DOHH2 (cell line): ENCODE measurements at regions not wholly inside any gene's neighbourhood (a gene's known extent, or its start where the extent isn't known, plus 50 kb on each side); places are given as distances from the start of the nearest gene placed in this dataset.

Experiments
- H3F3A ChIP-seq: fragments of 200-600 bp; sonication (generic), shearing (Covaris generic); 2 replicates; pipeline ENCODE4 v1.6.0; 2016; ENCODE audit warnings: antibody characterized with exemption, mild to moderate bottlenecking; ENCODE audit not compliant: control insufficient read depth, insufficient read depth
- H3K27ac ChIP-seq: fragments of 200-600 bp; sonication (generic); 2 replicates; pipeline ENCODE4 v1.5.1; 2014; ENCODE audit warnings: low read depth, mild to moderate bottlenecking, low read length, moderate library complexity
- H3K27me3 ChIP-seq: fragments of 200-600 bp; sonication (generic); 2 replicates; pipeline ENCODE4 v1.6.1; 2014; ENCODE audit warnings: mild to moderate bottlenecking, low read length, mixed read lengths; ENCODE audit not compliant: control insufficient read depth
- H3K36me3 ChIP-seq: fragments of 200-600 bp; sonication (generic); 2 replicates; pipeline ENCODE4 v1.6.1; 2014; ENCODE audit warnings: mild to moderate bottlenecking, low read length, moderate library complexity, mixed read lengths; ENCODE audit not compliant: control insufficient read depth
- H3K4me1 ChIP-seq: fragments of 200-600 bp; sonication (generic); 2 replicates; pipeline ENCODE4 v1.6.1; 2014; ENCODE audit warnings: mild to moderate bottlenecking, low read length, mixed read lengths; ENCODE audit not compliant: control insufficient read depth
- H3K4me2 ChIP-seq: fragments of 200-600 bp; sonication (generic); 2 replicates; pipeline ENCODE4 v1.6.0; 2014; ENCODE audit warnings: mild to moderate bottlenecking, low read length, moderate library complexity
- H3K4me3 ChIP-seq: fragments of 200-600 bp; sonication (generic); 2 replicates; pipeline ENCODE4 v1.5.1; 2014; ENCODE audit warnings: mild to moderate bottlenecking, low read length, mixed read lengths
- H3K79me2 ChIP-seq: fragments of 200-600 bp; sonication (generic); 2 replicates; pipeline ENCODE4 v1.6.1; 2014; ENCODE audit warnings: mild to moderate bottlenecking, low read length, mixed read lengths; ENCODE audit not compliant: control insufficient read depth
- H3K9me2 ChIP-seq: fragments of 200-600 bp; sonication (generic); replicated peaks from 2 replicates; pipeline ENCODE4 v1.6.1; 2014; ENCODE audit warnings: mild to moderate bottlenecking, low read length, mixed read lengths; ENCODE audit not compliant: control insufficient read depth
- H3K9me3 ChIP-seq: fragments of 200-600 bp; sonication (generic); 2 replicates; pipeline ENCODE4 v1.6.1; 2014; ENCODE audit warnings: antibody characterized with exemption, low read length, mixed read lengths; ENCODE audit not compliant: control insufficient read depth, insufficient read depth
- H4K20me1 ChIP-seq: fragments of 200-600 bp; sonication (generic); 2 replicates; pipeline ENCODE4 v1.6.0; 2014; ENCODE audit warnings: low read depth, mild to moderate bottlenecking, antibody characterized with exemption, low read length, moderate library complexity; ENCODE audit not compliant: control insufficient read depth, insufficient read depth
- CTCF ChIP-seq: fragments of 200-600 bp; sonication (generic); IDR thresholded peaks from one replicate; pipeline ENCODE4 v1.5.1; 2014; ENCODE audit warnings: antibody characterized with exemption, mild to moderate bottlenecking, low read depth, low read length; ENCODE audit not compliant: poor library complexity, severe bottlenecking
- EZH2phosphoT487 ChIP-seq: fragments of 200-600 bp; sonication (generic); IDR thresholded peaks from 2 replicates; pipeline ENCODE4 v1.6.1; 2017; ENCODE audit warnings: borderline replicate concordance, mild to moderate bottlenecking, antibody characterized with exemption, low read length, moderate library complexity, mixed read lengths

- Histone ChIP-seq H3K36me3 (no peaks in the 10 kb centered on the region), H3K27me3 (no peaks in the 10 kb centered on the region), H3K79me2 (no peaks in the 10 kb centered on the region), H3K4me3 (no peak overlapping the region), H3F3A (no peaks in the 10 kb centered on the region), H3K4me1 (no peaks in the 10 kb centered on the region), H3K27ac (no peak overlapping the region), H4K20me1 (no peaks in the 10 kb centered on the region), H3K9me3 (no peaks in the 10 kb centered on the region), H3K4me2 (no peak overlapping the region), H3K9me2 (no peaks in the 10 kb centered on the region)
- TF ChIP-seq CTCF (no peak), EZH2phosphoT487 (no peak)
These were observed 143.3 kb downstream of the FTCDNL1 start for GRCh38 chr2:199707593-199708185.

- no peaks in the 10 kb centered on the region for H3K36me3 ChIP-seq
- TF ChIP-seq CTCF (no peak), EZH2phosphoT487 (no peak)
- H3K27me3 ChIP-seq = no peaks in the 10 kb centered on the region
- H3K4me1 ChIP-seq = no peaks in the 10 kb centered on the region
- no peaks in the 10 kb centered on the region for H3K9me3 ChIP-seq
- no peak overlapping the region for H3K4me3 ChIP-seq
- no peak overlapping the region for H3K4me2 ChIP-seq
- H3F3A ChIP-seq = no peaks in the 10 kb centered on the region
- H3K27ac ChIP-seq = no peak overlapping the region
- H3K79me2 ChIP-seq = no peaks in the 10 kb centered on the region
- H4K20me1 ChIP-seq = no peaks in the 10 kb centered on the region
- H3K9me2 ChIP-seq = no peaks in the 10 kb centered on the region
These were observed 145.5 kb downstream of the FTCDNL1 start for GRCh38 chr2:199705538-199705937.

- Histone ChIP-seq H3K9me3 (no peaks in the 10 kb centered on the region), H3K79me2 (no peaks in the 10 kb centered on the region), H3K9me2 (no peaks in the 10 kb centered on the region), H3K4me1 (no peaks in the 10 kb centered on the region), H3K36me3 (no peaks in the 10 kb centered on the region), H3K4me2 (no peak overlapping the region), H3K27ac (no peak overlapping the region), H3K4me3 (no peak overlapping the region), H3K27me3 (no peaks in the 10 kb centered on the region), H3F3A (no peaks in the 10 kb centered on the region), H4K20me1 (no peaks in the 10 kb centered on the region)
- TF ChIP-seq CTCF (peak; percentile 71), EZH2phosphoT487 (no peak)
These were observed 146.4 kb downstream of the FTCDNL1 start for GRCh38 chr2:199704358-199705238.
